Right lobe of liver (tissue), 4 donors: ENCODE measurements at regions not wholly inside any gene's neighbourhood (a gene's known extent, or its start where the extent isn't known, plus 50 kb on each side); places are given as distances from the start of the nearest gene placed in this dataset.

Experiments
- CTCF ChIP-seq, 4 donors: fragments of 200-600 bp in 3 of 4; fragments of 450-650 bp in 1 of 4; IDR thresholded peaks; one replicate each; pipeline versions ENCODE4 v1.5.1 to v1.8.0; 2016 to 2022; ENCODE audit warnings: antibody characterized with exemption in 4 of 4, mild to moderate bottlenecking in 2 of 4
- POLR2A ChIP-seq: fragments of 450-650 bp; IDR thresholded peaks from one replicate; pipeline ENCODE4 v1.6.1; 2017; ENCODE audit warnings: antibody characterized with exemption, mild to moderate bottlenecking
- donor health status: DM: no; HTN: no; CAD: no.
- donor health status: DM: no; HTN: no; CAD: no.
- donor health status: DM: no; HTN: yes; CAD: no.

- no peak for TF ChIP-seq POLR2A
- no peak for TF ChIP-seq CTCF (IDR thresholded peaks at IDR 0.05)
Measured at GRCh38 chr3:5576277-5577011, 388.9 kb downstream of the EDEM1 start.
